ENCODE measurements at regions not wholly inside any gene's neighbourhood (a gene's known extent, or its start where the extent isn't known, plus 50 kb on each side); places are given as distances from the start of the nearest gene placed in this dataset.
"Not testable (repeated sequence)": the region's sequence is repeated elsewhere in the genome, so short reads cannot be mapped to it uniquely, and the experiment has no call there.

GRCh38 chr3:178350763-178351162, 185.5 kb upstream of the KCNMB2 start:
- peak; percentile 74 for DNase-seq

DNA sequence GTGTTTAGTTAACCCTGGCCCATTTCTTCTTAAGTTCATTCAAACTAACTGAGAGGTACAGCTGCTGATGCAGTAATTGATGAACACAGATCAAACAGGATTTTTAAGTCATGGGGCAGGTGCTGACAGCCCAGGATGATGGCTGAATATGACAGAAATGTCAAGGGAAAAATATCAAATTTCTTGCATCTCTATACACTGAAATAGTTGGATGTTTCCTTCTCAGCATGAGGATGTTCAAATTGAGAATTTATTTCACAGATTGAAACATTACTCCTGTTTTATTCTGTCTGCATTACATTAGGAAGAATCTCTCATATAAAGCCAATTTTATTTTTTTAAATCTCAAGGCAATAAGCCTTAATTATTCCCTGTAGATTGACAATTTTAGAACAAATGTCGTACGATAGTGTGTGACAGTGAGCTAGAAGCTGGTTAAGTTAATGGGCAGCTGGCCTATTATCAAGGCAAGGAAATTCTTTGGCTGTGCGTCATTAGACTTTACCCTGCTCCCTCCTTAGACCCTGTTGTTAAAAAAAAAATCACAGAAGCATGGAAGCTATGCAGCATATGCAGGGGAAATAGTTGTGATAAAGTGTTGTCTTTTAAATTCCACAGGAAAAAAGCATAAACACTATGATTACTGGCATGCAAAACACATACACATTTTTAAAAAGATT, 183.8 kb upstream of the KCNMB2 start:
- peak; percentile 89 for DNase-seq

DNA sequence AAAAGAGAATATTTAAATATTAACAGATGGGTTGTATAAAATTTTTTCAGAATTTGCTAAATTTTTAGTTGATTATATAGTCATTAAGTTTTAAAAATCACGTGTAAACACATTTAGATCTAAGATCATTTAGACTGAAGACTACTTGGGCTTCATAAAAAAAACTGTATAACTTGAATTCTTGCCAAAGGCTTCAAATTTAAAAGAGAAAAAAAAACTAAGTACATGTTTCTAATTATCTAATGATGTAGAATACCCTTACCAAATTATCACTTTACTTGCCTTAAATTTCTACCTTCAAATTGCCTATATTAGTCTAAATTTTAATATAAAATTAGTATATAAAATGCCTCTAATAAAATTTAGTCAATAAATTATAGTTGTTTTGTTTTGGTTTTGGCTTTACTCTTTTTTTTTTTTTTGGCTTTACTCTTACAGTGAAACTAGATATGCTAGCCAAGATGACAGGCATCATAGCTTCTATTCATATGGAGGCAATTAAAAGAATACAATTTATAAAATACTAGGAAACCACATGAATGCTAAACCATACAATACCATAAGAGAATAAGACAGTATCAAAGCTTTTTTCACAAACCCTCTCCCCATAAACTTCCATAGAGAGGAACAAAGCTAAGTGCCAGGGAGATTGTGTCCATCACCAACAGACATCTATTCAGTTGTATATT, 183.1 kb upstream of the KCNMB2 start:
- peak; percentile 32 for DNase-seq

DNA sequence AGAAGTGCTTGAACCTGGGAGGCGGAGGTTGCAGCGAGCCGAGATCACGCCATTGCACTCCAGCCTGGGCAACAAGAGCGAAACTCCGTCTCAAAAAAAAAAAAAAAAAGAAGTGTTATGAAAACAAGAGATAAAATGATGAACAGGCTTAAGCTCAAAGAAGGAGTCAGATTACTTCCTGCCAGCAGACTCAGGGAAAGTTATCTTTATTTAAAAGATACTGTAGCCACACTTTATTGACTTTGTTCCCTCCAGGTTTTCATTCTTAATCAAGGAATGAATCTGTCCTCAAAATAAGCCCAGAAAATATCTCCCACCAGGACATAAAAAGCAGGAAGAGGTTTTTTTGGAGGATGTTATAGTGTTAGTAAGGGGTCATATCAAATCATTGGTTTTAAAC, 176.5 kb upstream of the KCNMB2 start:
- no peak for DNase-seq

DNA sequence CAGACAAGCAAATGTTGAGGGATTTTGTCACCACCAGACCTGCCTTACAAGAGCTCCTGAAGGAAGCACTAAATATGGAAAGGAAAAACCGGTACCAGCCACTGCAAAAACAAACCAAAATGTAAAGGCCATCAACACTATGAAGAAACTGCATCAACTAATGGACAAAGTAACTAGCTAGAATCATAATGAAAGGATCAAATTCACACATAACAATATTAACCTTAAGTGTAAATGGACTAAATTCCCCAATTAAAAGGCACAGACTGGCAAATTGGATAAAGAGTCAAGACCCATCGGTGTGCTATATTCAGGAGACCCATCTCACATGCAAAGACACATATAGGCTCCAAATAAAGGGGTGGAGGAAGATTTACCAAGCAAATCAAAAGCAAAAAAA, 173.2 kb upstream of the KCNMB2 start:
- not testable (repeated sequence) for DNase-seq

DNA sequence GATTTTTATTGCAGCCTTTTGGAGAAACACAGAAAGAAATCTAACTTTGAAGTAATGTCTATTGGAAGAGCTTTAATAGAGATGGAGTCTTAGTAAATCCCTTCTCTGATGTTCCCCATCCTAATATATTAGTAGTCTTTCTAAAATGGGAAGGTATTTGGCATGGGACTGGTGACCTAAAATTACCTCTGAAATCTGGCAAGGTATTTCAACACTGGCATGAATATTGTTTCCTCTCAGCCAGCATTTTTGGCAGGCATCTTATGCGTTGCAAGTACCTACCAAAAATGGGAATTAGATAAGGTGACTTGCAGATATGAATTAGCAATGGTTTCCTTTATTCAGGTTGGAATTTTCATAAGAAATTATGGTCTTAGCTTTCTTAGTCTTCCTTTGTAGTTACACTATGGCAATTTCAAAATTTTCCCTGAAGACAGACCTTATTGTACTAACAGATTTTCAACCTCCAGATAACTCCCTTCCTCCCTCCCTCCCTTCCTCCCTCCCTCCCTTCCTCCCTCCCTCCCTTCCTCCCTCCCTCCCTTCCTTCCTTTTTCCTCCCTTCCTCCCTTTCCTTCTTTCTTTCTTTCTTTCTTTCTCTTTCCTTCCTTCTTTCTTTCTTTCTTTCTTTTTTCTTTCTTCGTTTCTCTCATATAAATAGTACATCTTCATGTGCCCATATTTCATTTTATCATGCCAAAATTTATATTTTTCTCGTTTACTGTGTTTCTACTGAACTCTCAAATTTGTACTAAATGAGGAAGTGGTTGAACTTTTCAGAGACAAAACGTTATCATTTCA, 168.2 kb upstream of the KCNMB2 start:
- no peak for DNase-seq

- DNase-seq: no peak
Observed at GRCh38 chr3:178369006-178369405, 167.2 kb upstream of the KCNMB2 start.

DNA sequence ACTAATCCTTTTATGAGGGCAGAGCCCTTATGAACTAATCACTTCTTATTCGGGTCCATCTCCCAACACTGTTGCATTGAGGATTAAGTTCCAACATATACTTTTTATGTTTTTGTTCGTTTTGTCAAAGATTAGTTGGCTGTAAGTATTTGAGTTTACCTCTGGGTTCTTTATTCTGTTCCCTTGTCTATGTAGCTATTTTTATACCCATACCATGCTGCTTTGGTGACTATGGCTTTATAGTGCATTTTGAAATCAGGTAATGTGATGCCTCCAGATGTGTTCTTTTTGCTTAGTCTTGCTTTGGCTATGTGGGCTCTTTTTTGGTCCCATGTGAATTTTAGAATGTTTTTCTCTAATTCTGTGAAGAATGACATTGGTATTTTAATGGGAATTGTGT, 166.4 kb upstream of the KCNMB2 start:
- DNase-seq: no peak

- DNase-seq: no peak
Observed at GRCh38 chr3:178370387-178370786, 165.8 kb upstream of the KCNMB2 start.

DNA sequence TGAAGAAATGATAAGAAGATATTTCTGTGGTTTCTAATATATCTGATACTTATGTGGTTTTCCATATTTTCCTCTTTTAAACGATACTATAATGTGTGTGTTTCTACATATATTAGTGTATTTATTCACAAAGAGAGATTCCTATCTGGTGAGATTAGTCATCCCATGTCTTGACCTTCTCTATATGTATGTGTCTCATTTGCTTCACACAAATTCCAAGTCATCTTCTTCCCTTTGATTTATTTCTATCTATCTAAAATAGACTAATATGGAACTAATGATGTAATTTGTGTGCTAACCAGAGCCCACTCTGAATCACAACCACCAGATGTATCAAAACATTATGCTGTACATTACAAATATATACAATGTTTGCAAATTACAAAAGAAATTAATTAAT, 154.7 kb upstream of the KCNMB2 start:
- peak; percentile 76 for DNase-seq

GRCh38 chr3:178381971-178382448, 154.2 kb upstream of the KCNMB2 start:
- peak; percentile 35 for DNase-seq

DNA sequence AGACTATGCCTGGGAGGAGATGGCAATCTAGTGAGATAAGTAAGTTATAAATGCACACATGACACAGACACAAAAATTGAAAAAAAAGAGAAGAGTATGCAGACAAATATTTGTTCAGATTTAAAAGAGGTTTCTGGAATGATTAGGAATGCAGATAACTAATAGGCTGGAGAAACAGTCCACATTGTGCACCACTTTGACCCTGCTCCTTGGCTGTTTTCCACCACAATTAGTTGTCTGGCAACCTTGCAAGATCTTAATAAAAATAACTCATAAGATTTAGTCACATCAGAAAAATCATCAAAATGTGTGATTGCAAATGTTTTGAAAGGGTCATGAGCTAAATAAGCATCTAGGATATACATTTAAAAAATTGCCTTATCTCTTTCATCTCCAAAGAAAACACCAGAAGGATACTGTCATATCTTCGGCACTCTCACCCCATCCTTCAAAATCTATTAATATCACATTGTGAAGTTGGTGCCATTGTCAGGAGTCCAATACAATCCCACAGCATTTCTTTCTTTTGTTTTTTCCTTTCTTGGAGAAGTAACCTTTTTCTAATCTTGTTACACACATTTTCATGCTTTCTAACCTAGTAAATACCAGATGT, 153.7 kb upstream of the KCNMB2 start:
- DNase-seq: peak; percentile 88

DNA sequence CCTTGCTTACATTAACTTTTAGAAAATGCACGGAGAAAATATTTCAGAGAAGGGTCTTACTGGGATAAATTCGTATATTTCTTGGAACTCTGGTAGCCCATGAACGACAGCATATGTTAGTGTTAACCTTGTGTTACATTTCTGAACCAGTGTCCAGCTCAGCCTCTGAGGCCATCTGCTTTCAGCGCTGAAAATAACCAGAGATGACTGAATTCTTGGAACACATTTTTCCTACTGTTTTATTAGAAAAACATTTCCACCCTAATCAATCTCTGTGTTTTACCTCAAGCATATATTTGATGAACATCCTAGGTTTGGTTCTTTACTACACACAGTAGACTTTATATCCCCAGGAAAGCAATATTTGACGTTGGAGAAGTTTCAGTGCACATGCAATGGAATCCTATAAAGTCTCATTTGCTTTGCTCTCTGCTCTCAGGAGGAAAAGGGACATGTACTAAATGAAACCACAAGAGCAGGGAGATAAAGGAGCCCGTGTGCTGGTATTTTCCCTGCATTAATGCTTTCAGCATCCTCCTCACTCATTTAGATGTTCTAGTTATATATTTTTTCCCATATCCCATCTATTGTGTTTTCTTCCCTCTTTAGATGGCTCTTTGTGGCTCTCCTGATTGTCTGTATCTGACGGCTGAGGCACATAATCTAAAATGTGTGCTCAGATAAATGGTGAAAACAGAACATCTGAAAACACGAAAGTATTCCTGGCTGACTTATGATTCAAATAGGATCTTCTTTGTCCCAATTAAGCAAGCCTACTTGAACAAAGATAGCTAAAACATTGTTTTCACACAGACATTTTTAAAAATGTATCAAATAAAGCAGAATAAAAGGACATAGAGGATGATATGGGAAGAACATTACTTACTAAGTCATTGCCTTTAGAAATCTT, 151.7 kb upstream of the KCNMB2 start:
- DNase-seq: no peak

GRCh38 chr3:178385280-178385952, 150.8 kb upstream of the KCNMB2 start:
- peak; percentile 32 for DNase-seq

- no peak for DNase-seq
Observed at GRCh38 chr3:178386401-178386800, 149.8 kb upstream of the KCNMB2 start.

DNA sequence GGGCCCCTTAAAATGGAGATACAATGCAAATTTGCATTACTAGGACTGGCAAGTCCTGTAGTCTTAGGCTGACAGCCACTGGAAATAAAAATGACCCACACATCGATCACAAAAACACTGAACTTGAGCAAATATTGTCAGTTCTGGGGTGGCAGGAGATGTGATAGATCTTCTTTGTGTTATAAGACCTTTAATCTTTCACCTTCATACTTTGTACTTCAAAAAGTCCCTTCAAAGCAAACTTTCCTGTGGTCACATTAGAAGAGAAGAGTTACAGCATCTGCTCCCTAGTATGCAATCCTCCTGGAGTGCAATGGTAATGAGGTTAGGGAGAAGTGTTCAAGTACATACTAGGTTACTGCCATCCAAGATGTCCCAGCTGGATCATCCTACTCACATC, 149.4 kb upstream of the KCNMB2 start:
- DNase-seq: no peak

DNA sequence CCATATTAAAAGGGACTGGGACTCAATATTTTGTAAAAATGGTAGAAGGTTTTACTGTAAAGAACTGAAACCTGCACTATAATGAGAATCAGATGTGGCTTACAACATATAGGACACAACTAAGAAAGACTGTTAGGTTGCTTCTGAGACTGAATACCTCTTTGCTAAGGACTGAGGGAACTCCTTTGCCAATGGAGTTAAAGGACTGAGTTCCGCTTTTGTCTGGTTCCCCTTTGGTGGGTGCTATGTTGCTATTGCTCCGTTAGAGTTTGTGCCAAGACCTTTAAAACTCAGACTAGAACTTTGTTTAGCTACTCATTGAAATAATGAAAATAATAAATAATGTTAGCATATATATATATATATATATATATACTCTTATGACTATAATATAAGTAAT, 147.8 kb upstream of the KCNMB2 start:
- DNase-seq: no peak

- DNase-seq: no peak
Observed at GRCh38 chr3:178389258-178389657, 147.0 kb upstream of the KCNMB2 start.

GRCh38 chr3:178392511-178392926, 143.7 kb upstream of the KCNMB2 start:
- peak; percentile 62 for DNase-seq

DNA sequence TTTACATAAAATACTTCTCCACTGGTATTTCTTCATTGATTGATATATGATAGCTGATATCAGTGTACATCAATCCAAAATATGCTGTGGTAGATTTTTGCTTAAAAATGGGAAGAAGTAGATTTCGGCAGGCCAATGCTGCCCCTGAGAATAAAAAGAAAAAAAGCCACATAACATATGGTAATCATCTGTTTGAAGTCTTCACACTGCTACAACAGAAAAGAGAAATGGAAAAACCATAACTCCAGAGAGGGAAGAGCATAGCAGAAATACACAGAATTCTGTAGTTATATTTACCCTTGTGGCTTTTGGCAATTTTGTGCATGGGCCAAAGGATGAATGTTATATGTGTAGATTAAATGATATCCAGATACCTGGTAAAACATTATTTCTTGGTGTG, 143.1 kb upstream of the KCNMB2 start:
- DNase-seq: peak; percentile 29

DNA sequence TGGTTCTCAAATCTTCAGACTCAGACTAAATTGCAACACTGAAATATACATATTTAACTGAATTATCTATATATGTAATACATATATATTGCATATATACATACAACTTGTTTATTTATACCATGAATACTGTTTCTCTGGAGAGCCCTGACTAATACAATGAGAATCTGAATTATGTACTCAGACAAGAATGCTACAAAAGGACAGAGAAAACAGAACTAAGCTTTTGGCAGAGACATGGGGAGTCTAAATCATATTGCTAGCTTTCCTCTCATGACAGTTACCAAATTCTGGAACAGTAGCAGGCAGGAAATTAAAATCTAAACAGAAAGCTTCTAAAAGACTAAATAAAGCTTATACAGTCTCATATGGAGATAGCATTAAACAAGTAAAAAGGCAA, 142.4 kb upstream of the KCNMB2 start:
- DNase-seq: peak; percentile 93

- DNase-seq: no peak
Observed at GRCh38 chr3:178396318-178396717, 139.9 kb upstream of the KCNMB2 start.

Data from HCEC 1CT (cell line).